ENCODE measurements at regions not wholly inside any gene's neighbourhood (a gene's known extent, or its start where the extent isn't known, plus 50 kb on each side); places are given as distances from the start of the nearest gene placed in this dataset.
"Not testable (repeated sequence)": the region's sequence is repeated elsewhere in the genome, so short reads cannot be mapped to it uniquely, and the experiment has no call there.

GRCh38 chr14:55837467-55837866 is 257.5 kb downstream of the KTN1 start:
- no peak overlapping the region for H3K27ac ChIP-seq (ENCODE audit: low read depth in 1 of 2, low read length in 2 of 2)
- no peaks in the 10 kb centered on the region for H3K4me1 ChIP-seq (ENCODE audit: insufficient read depth, low read length)
- peaks cover 2 to 4% of the 10 kb centered on the region in 2 experiments for H3K27me3 ChIP-seq (ENCODE audit: control insufficient read depth in 1 of 2, insufficient read depth in 2 of 2, low read length in 2 of 2)
- Mint-ChIP-seq H3K4me3 (no peak overlapping the region), H3K4me1 (ENCODE audit: low read depth) (no peaks in the 10 kb centered on the region), H3K27me3 (no peaks in the 10 kb centered on the region), H3K9me3 (no peaks in the 10 kb centered on the region), H3K36me3 (ENCODE audit: low read depth) (no peaks in the 10 kb centered on the region), H3K27ac (no peak overlapping the region)
- H3K9me3 ChIP-seq (ENCODE audit: control insufficient read depth in 1 of 2, insufficient read depth in 1 of 2, low read length in 2 of 2) = peaks cover 0 to 7% of the 10 kb centered on the region in 2 experiments
- ATAC-seq (ENCODE audit: poor library complexity) = no peak
- H3K36me3 ChIP-seq (ENCODE audit: insufficient read depth, low read length) = no peaks in the 10 kb centered on the region
- no peak for TF ChIP-seq CTCF (IDR thresholded peaks at IDR 0.05)
- DNase-seq = no peak
- POLR2A ChIA-PET = no interaction called here
- H3K4me3 ChIP-seq (ENCODE audit: low read length) = no peak overlapping the region
- CTCF ChIA-PET = no interaction called here
- intact Hi-C loops (cut with DNase I, micrococcal nuclease) = no loop called here

- intact Hi-C loops (cut with DNase I, micrococcal nuclease) = no loop called here
- ChIA-PET POLR2A (no interaction called here), CTCF (no interaction called here)
- Mint-ChIP-seq H3K9me3 (no peaks in the 10 kb centered on the region), H3K27me3 (no peaks in the 10 kb centered on the region), H3K27ac (no peak overlapping the region), H3K4me1 (ENCODE audit: low read depth) (no peaks in the 10 kb centered on the region), H3K4me3 (no peak overlapping the region), H3K36me3 (ENCODE audit: low read depth) (no peaks in the 10 kb centered on the region)
- H3K4me1 ChIP-seq (ENCODE audit: insufficient read depth, low read length) = no peaks in the 10 kb centered on the region
- no peaks in the 10 kb centered on the region for H3K36me3 ChIP-seq (ENCODE audit: insufficient read depth, low read length)
- peaks cover 2 to 4% of the 10 kb centered on the region in 2 experiments for H3K27me3 ChIP-seq (ENCODE audit: control insufficient read depth in 1 of 2, insufficient read depth in 2 of 2, low read length in 2 of 2)
- H3K9me3 ChIP-seq (ENCODE audit: control insufficient read depth in 1 of 2, insufficient read depth in 1 of 2, low read length in 2 of 2) = peaks cover 0 to 7% of the 10 kb centered on the region in 2 experiments
- no peak for ATAC-seq (ENCODE audit: poor library complexity)
- no peak overlapping the region for H3K4me3 ChIP-seq (ENCODE audit: low read length)
- H3K27ac ChIP-seq (ENCODE audit: low read depth in 1 of 2, low read length in 2 of 2) = no peak overlapping the region
- TF ChIP-seq CTCF (IDR thresholded peaks at IDR 0.05) = no peak
- no peak for DNase-seq
Observed at GRCh38 chr14:55838529-55839052, 258.6 kb downstream of the KTN1 start.

GRCh38 chr14:55839301-55839947 is 259.4 kb downstream of the KTN1 start:
- H3K27me3 Mint-ChIP-seq; H3K4me1 Mint-ChIP-seq (ENCODE audit: low read depth); H3K9me3 Mint-ChIP-seq; ATAC-seq (ENCODE audit: poor library complexity); H3K4me3 Mint-ChIP-seq; H3K27me3 ChIP-seq (ENCODE audit: control insufficient read depth in 1 of 2, insufficient read depth in 2 of 2, low read length in 2 of 2); POLR2A ChIA-PET; H3K9me3 ChIP-seq (ENCODE audit: control insufficient read depth in 1 of 2, insufficient read depth in 1 of 2, low read length in 2 of 2); H3K27ac Mint-ChIP-seq; intact Hi-C loops (cut with DNase I, micrococcal nuclease); H3K4me1 ChIP-seq (ENCODE audit: insufficient read depth, low read length); H3K27ac ChIP-seq (ENCODE audit: low read depth in 1 of 2, low read length in 2 of 2); H3K36me3 ChIP-seq (ENCODE audit: insufficient read depth, low read length); CTCF ChIA-PET; H3K4me3 ChIP-seq (ENCODE audit: low read length); DNase-seq; H3K36me3 Mint-ChIP-seq (ENCODE audit: low read depth): not testable (repeated sequence)

GRCh38 chr14:55840821-55841220 is 260.8 kb downstream of the KTN1 start:
- no peaks in the 10 kb centered on the region for H3K27me3 Mint-ChIP-seq
- no peaks in the 10 kb centered on the region for H3K4me1 ChIP-seq (ENCODE audit: insufficient read depth, low read length)
- H3K27ac Mint-ChIP-seq = no peak overlapping the region
- ChIA-PET CTCF (no interaction called here), POLR2A (no interaction called here)
- no peaks in the 10 kb centered on the region for H3K4me1 Mint-ChIP-seq (ENCODE audit: low read depth)
- DNase-seq = no peak
- TF ChIP-seq CTCF (IDR thresholded peaks at IDR 0.05) = no peak
- no peak overlapping the region for H3K4me3 ChIP-seq (ENCODE audit: low read length)
- H3K36me3 ChIP-seq (ENCODE audit: insufficient read depth, low read length) = no peaks in the 10 kb centered on the region
- H3K4me3 Mint-ChIP-seq = no peak overlapping the region
- H3K27me3 ChIP-seq (ENCODE audit: control insufficient read depth in 1 of 2, insufficient read depth in 2 of 2, low read length in 2 of 2) = peaks cover 2 to 4% of the 10 kb centered on the region in 2 experiments
- peaks cover 0 to 7% of the 10 kb centered on the region in 2 experiments for H3K9me3 ChIP-seq (ENCODE audit: control insufficient read depth in 1 of 2, insufficient read depth in 1 of 2, low read length in 2 of 2)
- H3K9me3 Mint-ChIP-seq = no peaks in the 10 kb centered on the region
- intact Hi-C loops (cut with DNase I, micrococcal nuclease) = no loop called here
- no peaks in the 10 kb centered on the region for H3K36me3 Mint-ChIP-seq (ENCODE audit: low read depth)
- no peak for ATAC-seq (ENCODE audit: poor library complexity)
- no peak overlapping the region for H3K27ac ChIP-seq (ENCODE audit: low read depth in 1 of 2, low read length in 2 of 2)
